NT2/D1 (cell line): ENCODE measurements at regions not wholly inside any gene's neighbourhood (a gene's known extent, or its start where the extent isn't known, plus 50 kb on each side); places are given as distances from the start of the nearest gene placed in this dataset.

Experiments
- SUZ12 ChIP-seq: IDR thresholded peaks from 2 replicates; pipeline ENCODE4 v1.6.1; 2011; ENCODE audit not compliant: insufficient read length, insufficient read depth; ENCODE audit errors: extremely low read depth
- YY1 ChIP-seq: IDR thresholded peaks from 2 replicates; pipeline ENCODE4 v1.6.1; 2011; ENCODE audit not compliant: insufficient read length, insufficient read depth
- ZNF274 ChIP-seq: IDR thresholded peaks from 2 replicates; pipeline ENCODE4 v1.6.1; 2011; ENCODE audit warnings: mild to moderate bottlenecking, low read depth, low read length

- TF ChIP-seq ZNF274 (no peak), YY1 (no peak), SUZ12 (no peak)
Measured at GRCh38 chr12:28610401-28611114, 420.3 kb downstream of the CCDC91 start.
